Gastrocnemius medialis (tissue), 4 donors: ENCODE measurements at regions not wholly inside any gene's neighbourhood (a gene's known extent, or its start where the extent isn't known, plus 50 kb on each side); places are given as distances from the start of the nearest gene placed in this dataset.

Experiments
- POLR2A ChIP-seq, 2 donors: fragments of 450-650 bp; IDR thresholded peaks; one replicate each; pipeline ENCODE4 v1.6.1; 2017; ENCODE audit warnings: antibody characterized with exemption in 2 of 2, mild to moderate bottlenecking in 2 of 2, moderate library complexity in 2 of 2
- TF ChIP-seq, protein P1 (sequence below), 5 experiments: fragments of 450-650 bp in 3 of 5; fragments of 200-600 bp in 2 of 5; sonication (generic) in 2 of 5; IDR thresholded peaks in 4 of 5; conservative IDR thresholded peaks in 1 of 5; 1 replicate in 4 of 5; 2 replicates in 1 of 5; pipeline ENCODE4 v1.5.1; 2016 to 2019; ENCODE audit warnings: antibody characterized with exemption in 5 of 5, mild to moderate bottlenecking in 3 of 5, moderate library complexity in 3 of 5

DNA sequence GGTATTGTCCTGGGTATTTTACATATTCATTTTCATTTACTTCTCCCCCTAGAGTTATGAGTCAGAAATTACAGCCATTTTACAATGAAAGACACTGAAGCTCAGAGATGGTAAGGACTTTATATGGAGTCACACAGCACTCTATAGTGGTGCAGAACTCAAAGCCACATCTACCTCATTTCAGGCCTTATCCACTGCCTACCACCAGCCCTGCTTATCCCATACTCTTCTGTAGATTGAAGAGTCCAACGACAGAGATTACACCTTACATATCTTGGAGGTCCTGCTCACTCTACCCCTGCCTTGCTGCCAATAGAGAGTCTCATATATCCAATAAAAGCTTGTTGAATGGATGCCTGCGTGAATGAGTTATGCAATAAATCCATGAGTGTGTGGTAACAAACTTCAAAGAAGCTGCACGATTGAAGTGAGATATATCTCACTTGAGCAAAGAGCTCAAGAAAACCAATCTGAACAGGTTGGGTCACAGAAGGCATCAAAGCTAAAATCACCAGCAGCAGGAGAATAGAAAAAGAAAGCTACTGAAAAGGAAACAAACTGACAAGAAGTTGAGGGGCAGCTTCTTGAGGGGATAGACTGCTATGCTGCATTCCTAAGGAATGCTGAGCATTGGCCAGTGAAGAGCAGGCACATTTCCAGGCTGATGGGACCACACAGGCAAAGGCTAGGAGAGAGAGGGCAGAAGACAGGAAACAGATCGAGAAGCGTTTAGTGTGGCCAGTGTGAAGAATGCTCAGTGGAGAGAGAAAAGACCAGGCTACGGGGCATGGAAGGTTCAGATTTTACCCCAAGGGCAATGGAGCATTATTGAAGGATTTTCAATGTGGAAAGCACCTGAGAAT, 585.6 kb downstream of the DHX35 start:
- TF ChIP-seq POLR2A (IDR thresholded peaks at IDR 0.05), result no peak
- TF ChIP-seq, protein P1, sequence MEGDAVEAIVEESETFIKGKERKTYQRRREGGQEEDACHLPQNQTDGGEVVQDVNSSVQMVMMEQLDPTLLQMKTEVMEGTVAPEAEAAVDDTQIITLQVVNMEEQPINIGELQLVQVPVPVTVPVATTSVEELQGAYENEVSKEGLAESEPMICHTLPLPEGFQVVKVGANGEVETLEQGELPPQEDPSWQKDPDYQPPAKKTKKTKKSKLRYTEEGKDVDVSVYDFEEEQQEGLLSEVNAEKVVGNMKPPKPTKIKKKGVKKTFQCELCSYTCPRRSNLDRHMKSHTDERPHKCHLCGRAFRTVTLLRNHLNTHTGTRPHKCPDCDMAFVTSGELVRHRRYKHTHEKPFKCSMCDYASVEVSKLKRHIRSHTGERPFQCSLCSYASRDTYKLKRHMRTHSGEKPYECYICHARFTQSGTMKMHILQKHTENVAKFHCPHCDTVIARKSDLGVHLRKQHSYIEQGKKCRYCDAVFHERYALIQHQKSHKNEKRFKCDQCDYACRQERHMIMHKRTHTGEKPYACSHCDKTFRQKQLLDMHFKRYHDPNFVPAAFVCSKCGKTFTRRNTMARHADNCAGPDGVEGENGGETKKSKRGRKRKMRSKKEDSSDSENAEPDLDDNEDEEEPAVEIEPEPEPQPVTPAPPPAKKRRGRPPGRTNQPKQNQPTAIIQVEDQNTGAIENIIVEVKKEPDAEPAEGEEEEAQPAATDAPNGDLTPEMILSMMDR (IDR thresholded peaks at IDR 0.05 in 4 of 5, conservative IDR thresholded peaks at IDR 0.05 in 1 of 5), result no peak
